HepG2 (cell line): ENCODE measurements at regions not wholly inside any gene's neighbourhood (a gene's known extent, or its start where the extent isn't known, plus 50 kb on each side); places are given as distances from the start of the nearest gene placed in this dataset.

ENCODE experiments used
- ATAC-seq: fragments of 200-7000 bp; cut with Tn5 transposase; 3 replicates; pipeline ENCODE4 v1.9.1; 2020; ENCODE audit warnings: mild to moderate bottlenecking, moderate library complexity
- BruUV-seq: library from RNA; stranded (reverse); fragments of 400-500 nt; replicated peaks from 2 replicates; lab custom pipeline; 2021; lab: Mats Ljungman, UMichigan
- CTCF ChIA-PET: fragments of 300-600 bp; formaldehyde crosslinking; extraction: SDS; loops from one replicate; lab custom pipeline; 2021; ENCODE audit warnings: low total read pairs, inconsistent platforms, low intra/inter-chr PET ratio; lab: Yijun Ruan, JAX
- POLR2A ChIA-PET: fragments of 350-600 bp; sonication (Branson Sonifier 250); formaldehyde crosslinking; loops from one replicate; lab custom pipeline; 2020; ENCODE audit warnings: antibody characterized with exemption, inconsistent platforms; lab: Yijun Ruan, JAX
- DNase-seq: peaks from one replicate; pipeline ENCODE4 v3.0.0-alpha.2; 2015; ENCODE audit warnings: low spot score
- FAIRE-seq: peaks from 3 replicates; lab custom pipeline; 2011; peaks lifted over from hg19 to GRCh38; lab: Jason Lieb, UNC
- H2AFZ ChIP-seq: one replicate; pipeline ENCODE4 v1.6.1; 2011; ENCODE audit warnings: low read length, inconsistent platforms
- H3K27ac ChIP-seq: fragments of 300-600 bp; 3 replicates; pipeline ENCODE4 v1.8.0; 2011; ENCODE audit warnings: mixed run types, mild to moderate bottlenecking, mixed read lengths, low read length, inconsistent platforms; ENCODE audit not compliant: insufficient read depth; ENCODE audit errors: extremely low read length
- H3K27me3 ChIP-seq, 2 experiments: fragments of 200-600 bp in 1 of 2; 2 replicates in 1 of 2; 3 replicates in 1 of 2; pipeline versions ENCODE4 v1.6.0 to v1.8.0; 2011; ENCODE audit warnings: low read length in 2 of 2, mild to moderate bottlenecking in 2 of 2, moderate library complexity in 2 of 2, inconsistent platforms in 1 of 2; ENCODE audit not compliant: insufficient read depth in 2 of 2, control insufficient read depth in 1 of 2
- H3K36me3 ChIP-seq, 2 experiments: fragments of 200-600 bp in 1 of 2; replicated peaks in 1 of 2; 2 replicates in 1 of 2; 3 replicates in 1 of 2; pipeline versions ENCODE4 v1.5.1 to v1.8.0; 2011; ENCODE audit warnings: low read length in 2 of 2, inconsistent platforms in 1 of 2; ENCODE audit not compliant: insufficient read depth in 2 of 2, control insufficient read depth in 1 of 2
- H3K4me1 ChIP-seq: 2 replicates; pipeline ENCODE4 v1.5.1; 2012; ENCODE audit warnings: low read length, inconsistent platforms; ENCODE audit not compliant: insufficient read depth
- H3K4me2 ChIP-seq: 2 replicates; pipeline ENCODE4 v1.6.0; 2011; ENCODE audit warnings: low read depth, low read length, inconsistent platforms
- H3K4me3 ChIP-seq, 3 experiments: fragments of 200-600 bp in 1 of 3; sonication (generic), shearing (Covaris generic) in 1 of 3; replicated peaks in 1 of 3; 2 replicates each; pipeline ENCODE4 v1.5.1; 2011 to 2016; ENCODE audit warnings: low read length in 3 of 3, inconsistent platforms in 2 of 3, low read depth in 2 of 3, mild to moderate bottlenecking in 2 of 3, control low read depth in 1 of 3, mixed read lengths in 1 of 3; ENCODE audit not compliant: insufficient read depth in 1 of 3
- H3K79me2 ChIP-seq: one replicate; pipeline ENCODE4 v1.6.1; 2011; ENCODE audit warnings: low read length, inconsistent platforms; ENCODE audit not compliant: insufficient read depth
- H3K9ac ChIP-seq: 2 replicates; pipeline ENCODE4 v1.6.0; 2011; ENCODE audit warnings: mild to moderate bottlenecking, low read depth, low read length, inconsistent platforms; ENCODE audit not compliant: insufficient read depth
- H3K9me3 ChIP-seq: 2 replicates; pipeline ENCODE4 v1.5.1; 2012; ENCODE audit warnings: mild to moderate bottlenecking, low read length
- H4K20me1 ChIP-seq: 2 replicates; pipeline ENCODE4 v1.6.0; 2011; ENCODE audit warnings: inconsistent platforms, mild to moderate bottlenecking, low read length, moderate library complexity; ENCODE audit not compliant: insufficient read depth
- ASH2L ChIP-seq: fragments of 300-600, 200-600 bp; sonication (generic); IDR thresholded peaks from 2 replicates; pipeline ENCODE4 v1.7.0; 2017; ENCODE audit warnings: low read depth, mild to moderate bottlenecking, moderate library complexity, mixed read lengths, low read length; ENCODE audit not compliant: insufficient read length
- CSRNP2 ChIP-seq: sonication (generic); formaldehyde crosslinking; conservative IDR thresholded peaks from 2 replicates; pipeline ENCODE4 v1.8.0; 2022; ENCODE audit warnings: low read depth, missing genetic modification reagents
- HMG20B ChIP-seq: conservative IDR thresholded peaks from 2 replicates; pipeline ENCODE4 v1.6.1; 2016; ENCODE audit warnings: missing genetic modification reagents, missing compliant biosample characterization
- IKZF5 ChIP-seq: IDR thresholded peaks from 2 replicates; pipeline ENCODE4 v1.6.1; 2018; ENCODE audit warnings: missing genetic modification reagents, mild to moderate bottlenecking, missing compliant biosample characterization
- PCBP1 ChIP-seq: fragments of 200-400 bp; formaldehyde crosslinking; IDR thresholded peaks from 2 replicates; pipeline ENCODE4 v1.6.1; 2017; ENCODE audit warnings: mild to moderate bottlenecking, low read depth, low read length, borderline replicate concordance
- PHF8 ChIP-seq: sonication (generic); formaldehyde crosslinking; IDR thresholded peaks from 2 replicates; pipeline ENCODE4 v1.5.0; 2020; ENCODE audit warnings: missing genetic modification reagents
- RBM22 ChIP-seq: fragments of 200-400 bp; formaldehyde crosslinking; optimal IDR thresholded peaks from 2 replicates; pipeline ENCODE3; 2017; ENCODE audit warnings: mild to moderate bottlenecking, low read length, moderate library complexity
- RXRB ChIP-seq: IDR thresholded peaks from 2 replicates; pipeline ENCODE4 v1.6.1; 2016; ENCODE audit warnings: borderline replicate concordance, missing genetic modification reagents, missing compliant biosample characterization
- SIN3B ChIP-seq: fragments of 150-350 bp; IDR thresholded peaks from 2 replicates; pipeline ENCODE4 v1.6.1; 2014; ENCODE audit warnings: low read length
- ZBED4 ChIP-seq: sonication (generic); formaldehyde crosslinking; IDR thresholded peaks from 2 replicates; pipeline ENCODE4 v1.4.0; 2020; ENCODE audit warnings: missing genetic modification reagents, borderline replicate concordance
- ZC3H4 ChIP-seq: sonication (generic); formaldehyde crosslinking; IDR thresholded peaks from 2 replicates; pipeline ENCODE4 v1.4.0; 2020; ENCODE audit warnings: missing genetic modification reagents, borderline replicate concordance
- ZNF138 ChIP-seq: sonication (generic); formaldehyde crosslinking; IDR thresholded peaks from 2 replicates; pipeline ENCODE4 v1.5.0; 2020; ENCODE audit warnings: mild to moderate bottlenecking, low read depth, missing genetic modification reagents
- ZNF160 ChIP-seq: sonication (generic); formaldehyde crosslinking; IDR thresholded peaks from 2 replicates; pipeline ENCODE4 v1.8.0; 2022; ENCODE audit warnings: mild to moderate bottlenecking, inconsistent platforms, missing genetic modification reagents
- ZNF281 ChIP-seq: sonication (generic); formaldehyde crosslinking; IDR thresholded peaks from 2 replicates; pipeline ENCODE4 v1.4.0; 2020; ENCODE audit warnings: missing genetic modification reagents, borderline replicate concordance
- ZNF788 ChIP-seq: sonication (generic); formaldehyde crosslinking; IDR thresholded peaks from 2 replicates; pipeline ENCODE4 v1.5.0; 2020; ENCODE audit warnings: mild to moderate bottlenecking, missing genetic modification reagents, borderline replicate concordance
- WGBS: methylation state at CpG from one replicate; pipeline ENCODE4 v1.1.6; 2017; ENCODE audit warnings: low lambda C conversion rate; 5-methylcytosine and 5-hydroxymethylcytosine counted together
- in situ Hi-C: cut with HindIII; loops from 2 replicates; pipeline ENCODE4 v1.10.0; 2017; ENCODE audit warnings: low pct_unique_long_range_greater_than_20kb; ENCODE audit not compliant: extremely low pct_ligation_motif_present
- intact Hi-C: fragments of 100-400 bp; cut with micrococcal nuclease; formaldehyde crosslinking; loops from one replicate; pipeline ENCODE4 v1.10.0; 2022; ENCODE audit not compliant: unreplicated experiment

- H3K9me3 ChIP-seq, result no peaks in the 10 kb centered on the region
- H4K20me1 ChIP-seq, result no peaks in the 10 kb centered on the region
- no peak overlapping the region for H3K4me3 ChIP-seq
- BruUV-seq, result no TSS peak
- in situ Hi-C loops (no loop called here), intact Hi-C loops (no loop called here)
- H3K36me3 ChIP-seq, result no peaks in the 10 kb centered on the region
- no peaks in the 10 kb centered on the region for H3K79me2 ChIP-seq
- FAIRE-seq, result no peak
- ChIA-PET POLR2A (no interaction called here), CTCF (no interaction called here)
- no peaks in the 10 kb centered on the region for H3K4me1 ChIP-seq
- H3K27ac ChIP-seq, result no peak overlapping the region
- H3K9ac ChIP-seq, result no peak overlapping the region
- no peak overlapping the region for H3K4me2 ChIP-seq
- WGBS, result 44% methylated on average over 4 of the region's 4 CpGs
- no peaks in the 10 kb centered on the region for H3K27me3 ChIP-seq
- no peak for DNase-seq
- H2AFZ ChIP-seq, result no peak overlapping the region
- no peak for ATAC-seq
- TF ChIP-seq ZNF281 (CRISPR knock-in tag) (no peak), PCBP1 (no peak), ZNF138 (no peak), ZC3H4 (CRISPR knock-in tag) (no peak), HMG20B (CRISPR knock-in tag) (no peak), ZNF788 (CRISPR knock-in tag) (no peak), ASH2L (no peak), IKZF5 (CRISPR knock-in tag) (no peak), RXRB (CRISPR knock-in tag) (no peak), SIN3B (no peak), ZNF160 (CRISPR knock-in tag) (no peak), RBM22 (no peak), ZBED4 (CRISPR knock-in tag) (no peak), PHF8 (CRISPR knock-in tag) (no peak), CSRNP2 (CRISPR knock-in tag) (no peak)
Measured at GRCh38 chr3:73179601-73180000, 118.1 kb downstream of the EBLN2 start.
